Right lobe of liver (tissue), 6 donors: ENCODE measurements at regions not wholly inside any gene's neighbourhood (a gene's known extent, or its start where the extent isn't known, plus 50 kb on each side); places are given as distances from the start of the nearest gene placed in this dataset.

Experiments used
- ATAC-seq, 4 donors: fragments of 200-7000 bp; cut with Tn5 transposase; one replicate each; pipeline ENCODE4 v1.9.1; 2020; ENCODE audit warnings: mild to moderate bottlenecking in 4 of 4, moderate library complexity in 4 of 4
- DNase-seq, 3 donors: peaks; one replicate each; pipeline ENCODE4 v3.0.0-alpha.2; 2020
- H3K27ac ChIP-seq, 3 donors: fragments of 200-600 bp; one replicate each; pipeline ENCODE4 v1.8.0; 2022
- H3K27me3 ChIP-seq, 2 donors: fragments of 200-600 bp; one replicate each; pipeline ENCODE4 v1.8.0; 2022
- H3K36me3 ChIP-seq, 4 donors: fragments of 200-600 bp; sonication (generic) in 1 of 4; one replicate each; pipeline versions ENCODE4 v1.5.1 to v1.8.0; 2017 to 2022; ENCODE audit warnings: control low read depth in 1 of 4
- H3K4me1 ChIP-seq, 4 donors: fragments of 200-600 bp; sonication (generic) in 1 of 4; one replicate each; pipeline versions ENCODE4 v1.5.1 to v1.8.0; 2017 to 2022; ENCODE audit warnings: control low read depth in 1 of 4
- H3K4me3 ChIP-seq, 3 donors: fragments of 200-600 bp; one replicate each; pipeline ENCODE4 v1.8.0; 2022
- H3K9me3 ChIP-seq, 4 donors: fragments of 200-600 bp; sonication (generic) in 1 of 4; one replicate each; pipeline versions ENCODE4 v1.5.1 to v1.8.0; 2017 to 2022; ENCODE audit warnings: control low read depth in 1 of 4
- POLR2A ChIP-seq: fragments of 450-650 bp; IDR thresholded peaks from one replicate; pipeline ENCODE4 v1.6.1; 2017; ENCODE audit warnings: antibody characterized with exemption, mild to moderate bottlenecking
- WGBS: methylation state at CpG from one replicate; pipeline ENCODE4 v1.1.6; 2018; ENCODE audit warnings: low coverage, low lambda C conversion rate; ENCODE audit not compliant: insufficient coverage; ENCODE audit errors: missing lambda C conversion rate; 5-methylcytosine and 5-hydroxymethylcytosine counted together
- intact Hi-C, 2 donors: fragments of 100-400 bp; cut with DNase I; formaldehyde crosslinking; loops; one replicate each; pipeline versions ENCODE4 v1.11.2 to v1.14.1; 2022
- TF ChIP-seq, protein P1 (sequence below), 4 donors: fragments of 200-600 bp in 3 of 4; fragments of 450-650 bp in 1 of 4; IDR thresholded peaks; one replicate each; pipeline versions ENCODE4 v1.5.1 to v1.8.0; 2016 to 2022; ENCODE audit warnings: antibody characterized with exemption in 4 of 4, mild to moderate bottlenecking in 2 of 4
- donor health status: DM: no; HTN: yes; CAD: no.
- donor health status: DM: no; HTN: no; CAD: no.
- donor health status: DM: no; HTN: no; CAD: no.
- donor health status: DM: no; HTN: yes; CAD: no.
- donor health status: DM: no; HTN: yes; CAD: no.

DNA sequence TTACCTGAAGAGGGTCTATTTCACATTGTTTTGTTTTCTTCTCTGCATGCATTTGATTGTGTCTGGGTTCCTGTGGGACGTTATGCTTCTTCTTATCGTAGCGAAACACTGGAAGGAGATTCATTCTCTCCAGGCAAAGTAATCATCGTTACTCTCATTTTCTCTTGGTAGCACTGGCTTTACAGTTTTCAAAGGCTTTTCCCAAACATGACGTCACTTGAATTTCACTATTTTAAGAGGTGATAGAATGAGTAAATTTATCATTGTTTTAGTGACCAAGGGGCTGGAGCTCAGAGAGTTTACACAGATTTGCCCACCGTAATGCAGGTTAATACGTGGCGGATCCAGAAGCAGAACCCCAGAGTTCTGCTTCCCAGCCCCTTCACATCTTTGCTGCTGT is 391.4 kb downstream of the DCDC2C start:
- ATAC-seq (no peak), DNase-seq (no peak)
- WGBS = 58% methylated on average over 8 of the region's 8 CpGs
- no peaks in the 10 kb centered on the region for H3K36me3 ChIP-seq
- H3K9me3 ChIP-seq = no peaks in the 10 kb centered on the region
- intact Hi-C loops = no loop called here
- no peaks in the 10 kb centered on the region for H3K4me1 ChIP-seq
- no peak overlapping the region for H3K27ac ChIP-seq
- no peak overlapping the region for H3K4me3 ChIP-seq
- no peak for TF ChIP-seq POLR2A
- TF ChIP-seq, protein P1, sequence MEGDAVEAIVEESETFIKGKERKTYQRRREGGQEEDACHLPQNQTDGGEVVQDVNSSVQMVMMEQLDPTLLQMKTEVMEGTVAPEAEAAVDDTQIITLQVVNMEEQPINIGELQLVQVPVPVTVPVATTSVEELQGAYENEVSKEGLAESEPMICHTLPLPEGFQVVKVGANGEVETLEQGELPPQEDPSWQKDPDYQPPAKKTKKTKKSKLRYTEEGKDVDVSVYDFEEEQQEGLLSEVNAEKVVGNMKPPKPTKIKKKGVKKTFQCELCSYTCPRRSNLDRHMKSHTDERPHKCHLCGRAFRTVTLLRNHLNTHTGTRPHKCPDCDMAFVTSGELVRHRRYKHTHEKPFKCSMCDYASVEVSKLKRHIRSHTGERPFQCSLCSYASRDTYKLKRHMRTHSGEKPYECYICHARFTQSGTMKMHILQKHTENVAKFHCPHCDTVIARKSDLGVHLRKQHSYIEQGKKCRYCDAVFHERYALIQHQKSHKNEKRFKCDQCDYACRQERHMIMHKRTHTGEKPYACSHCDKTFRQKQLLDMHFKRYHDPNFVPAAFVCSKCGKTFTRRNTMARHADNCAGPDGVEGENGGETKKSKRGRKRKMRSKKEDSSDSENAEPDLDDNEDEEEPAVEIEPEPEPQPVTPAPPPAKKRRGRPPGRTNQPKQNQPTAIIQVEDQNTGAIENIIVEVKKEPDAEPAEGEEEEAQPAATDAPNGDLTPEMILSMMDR (IDR thresholded peaks at IDR 0.05) = no peak
- H3K27me3 ChIP-seq = no peaks in the 10 kb centered on the region

- 50% methylated on average over 7 of the region's 7 CpGs for WGBS
- no peak overlapping the region for H3K27ac ChIP-seq
- H3K36me3 ChIP-seq = no peaks in the 10 kb centered on the region
- H3K4me3 ChIP-seq = no peak overlapping the region
- TF ChIP-seq POLR2A = no peak
- TF ChIP-seq, protein P1 (IDR thresholded peaks at IDR 0.05) = no peak
- intact Hi-C loops = no loop called here
- no peaks in the 10 kb centered on the region for H3K4me1 ChIP-seq
- H3K27me3 ChIP-seq = no peaks in the 10 kb centered on the region
- no peaks in the 10 kb centered on the region for H3K9me3 ChIP-seq
- no peak for ATAC-seq
- no peak for DNase-seq
Measured at GRCh38 chr2:4096978-4097766, 393.8 kb downstream of the DCDC2C start.

DNA sequence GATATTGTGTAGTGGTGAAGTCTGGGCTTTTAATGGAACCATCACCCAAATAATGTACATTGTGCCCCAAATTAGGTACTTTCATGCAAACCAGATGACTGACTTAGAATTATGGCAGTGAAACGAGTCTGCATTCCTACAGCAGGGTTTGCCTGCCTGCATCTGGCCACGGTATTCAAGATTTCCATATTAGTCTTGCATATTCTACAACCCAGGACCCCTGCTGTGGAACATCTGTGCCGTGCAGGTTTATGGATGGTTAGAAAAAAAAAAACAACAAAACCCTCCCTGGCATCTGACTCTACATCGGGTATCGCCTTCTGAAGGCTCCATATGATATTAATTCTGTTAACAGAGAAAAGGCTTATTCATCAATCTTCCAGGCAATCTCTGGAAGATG is 394.8 kb downstream of the DCDC2C start:
- Histone ChIP-seq H3K4me1 (no peaks in the 10 kb centered on the region), H3K27me3 (no peaks in the 10 kb centered on the region), H3K9me3 (no peaks in the 10 kb centered on the region), H3K36me3 (no peaks in the 10 kb centered on the region), H3K4me3 (no peak overlapping the region), H3K27ac (no peak overlapping the region)
- intact Hi-C loops = no loop called here
- TF ChIP-seq, protein P1 (IDR thresholded peaks at IDR 0.05) = no peak
- TF ChIP-seq POLR2A = no peak
- WGBS = 59% methylated on average over 5 of the region's 5 CpGs
- ATAC-seq (no peak), DNase-seq (no peak)

GRCh38 chr2:4101936-4102335 is 398.6 kb downstream of the DCDC2C start:
- WGBS = 55% methylated on average over 2 of the region's 2 CpGs
- Histone ChIP-seq H3K9me3 (no peaks in the 10 kb centered on the region), H3K36me3 (no peaks in the 10 kb centered on the region), H3K4me3 (no peak overlapping the region), H3K27me3 (no peaks in the 10 kb centered on the region), H3K27ac (no peak overlapping the region), H3K4me1 (no peaks in the 10 kb centered on the region)
- DNase-seq = no peak
- ATAC-seq = no peak
- TF ChIP-seq, protein P1 (IDR thresholded peaks at IDR 0.05) = no peak
- no peak for TF ChIP-seq POLR2A
- intact Hi-C loops = no loop called here
